HCT116 (cell line): ENCODE measurements at regions not wholly inside any gene's neighbourhood (a gene's known extent, or its start where the extent isn't known, plus 50 kb on each side); places are given as distances from the start of the nearest gene placed in this dataset.

Experiments
- ATAC-seq: fragments of 200-7000 bp; cut with Tn5 transposase; 2 replicates; pipeline ENCODE4 v1.9.1; 2020; ENCODE audit warnings: mild to moderate bottlenecking, moderate library complexity
- BruUV-seq: library from RNA; stranded (reverse); fragments of 400-500 nt; replicated peaks from 2 replicates; lab custom pipeline; 2021; lab: Mats Ljungman, UMichigan
- CTCF ChIA-PET: fragments of 300-600 bp; sonication (Branson Sonifier 250); formaldehyde crosslinking; loops from one replicate; lab custom pipeline; 2021; ENCODE audit warnings: antibody characterized with exemption; lab: Charles Lee
- POLR2A ChIA-PET: fragments of 300-600, 350-600 bp; sonication (Branson Sonifier 250); formaldehyde crosslinking; loops from one replicate; lab custom pipeline; 2021; ENCODE audit warnings: antibody characterized with exemption; lab: Charles Lee
- RAD21 ChIA-PET, 2 experiments: fragments of 300-600 bp; sonication (Branson Sonifier 250); formaldehyde crosslinking; loops; one replicate each; lab custom pipeline; 2023; ENCODE audit warnings: low total read pairs in 2 of 2; ENCODE audit not compliant: uncharacterized antibody in 2 of 2, unreplicated experiment in 2 of 2, low non-redundant PET in 1 of 2; lab: Charles Lee
- DNase-seq: peaks from one replicate; pipeline ENCODE4 v3.0.0-alpha.2; 2010; ENCODE audit warnings: low read depth, low spot score
- H2AFZ ChIP-seq: fragments of 200-600 bp; shearing (Covaris generic), sonication (generic); 2 replicates; pipeline ENCODE4 v1.6.1; 2017; ENCODE audit warnings: low read depth, mixed run types, mixed read lengths, antibody characterized with exemption, low read length; ENCODE audit not compliant: poor library complexity, severe bottlenecking
- H3K27ac ChIP-seq: 2 replicates; pipeline ENCODE4 v1.5.1; 2012; ENCODE audit warnings: low read depth, low read length
- H3K27me3 ChIP-seq: fragments of 200-600 bp; sonication (generic); 2 replicates; pipeline ENCODE4 v1.6.1; 2016; ENCODE audit warnings: mixed run types, low read length, mixed read lengths; ENCODE audit not compliant: insufficient read depth
- H3K36me3 ChIP-seq, 2 experiments: fragments of 200-500 bp in 1 of 2; fragments of 200-600 bp in 1 of 2; sonication (Bioruptor generic) in 1 of 2; sonication (generic) in 1 of 2; 2 replicates each; pipeline versions ENCODE4 v1.5.1 to v1.6.1; 2014 to 2016; ENCODE audit warnings: low read length in 2 of 2, inconsistent platforms in 1 of 2, mixed read lengths in 1 of 2, mixed run types in 1 of 2; ENCODE audit not compliant: insufficient read depth in 2 of 2, control insufficient read depth in 1 of 2
- H3K4me1 ChIP-seq, 2 experiments: fragments of 200-600 bp in 1 of 2; sonication (generic) in 1 of 2; 2 replicates each; pipeline versions ENCODE4 v1.5.1 to v1.6.1; 2012 to 2017; ENCODE audit warnings: low read length in 2 of 2, inconsistent platforms in 1 of 2, mild to moderate bottlenecking in 1 of 2, mixed read lengths in 1 of 2, mixed run types in 1 of 2, moderate library complexity in 1 of 2; ENCODE audit not compliant: insufficient read depth in 2 of 2, control insufficient read depth in 1 of 2
- H3K4me2 ChIP-seq: fragments of 200-600 bp; sonication (generic); 2 replicates; pipeline ENCODE4 v1.6.1; 2017; ENCODE audit warnings: mixed run types, low read length, mixed read lengths
- H3K4me3 ChIP-seq, 2 experiments: fragments of 200-600 bp in 1 of 2; sonication (generic) in 1 of 2; replicated peaks in 1 of 2; 2 replicates each; pipeline ENCODE4 v1.5.1; 2011 to 2016; ENCODE audit warnings: low read length in 2 of 2, control low read depth in 1 of 2, low read depth in 1 of 2, mild to moderate bottlenecking in 1 of 2, mixed read lengths in 1 of 2, mixed run types in 1 of 2
- H3K79me2 ChIP-seq: fragments of 200-600 bp; sonication (generic); 2 replicates; pipeline ENCODE4 v1.6.1; 2017; ENCODE audit warnings: mild to moderate bottlenecking, mixed run types, low read length, moderate library complexity, mixed read lengths; ENCODE audit not compliant: insufficient read depth
- H3K9ac ChIP-seq: fragments of 200-600 bp; sonication (generic); 2 replicates; pipeline ENCODE4 v1.6.1; 2016; ENCODE audit warnings: low read length, mixed read lengths
- H3K9me2 ChIP-seq: fragments of 200-600 bp; sonication (generic), shearing (Covaris generic); 2 replicates; pipeline ENCODE4 v1.6.1; 2017; ENCODE audit warnings: mixed run types, mild to moderate bottlenecking, moderate library complexity; ENCODE audit not compliant: insufficient read depth
- H3K9me3 ChIP-seq, 2 experiments: fragments of 200-500 bp in 1 of 2; fragments of 200-600 bp in 1 of 2; sonication (Bioruptor generic) in 1 of 2; sonication (generic) in 1 of 2; 2 replicates each; pipeline ENCODE4 v1.6.1; 2014 to 2017; ENCODE audit warnings: low read length in 2 of 2, mixed read lengths in 2 of 2, inconsistent platforms in 1 of 2, low read depth in 1 of 2, mild to moderate bottlenecking in 1 of 2, mixed run types in 1 of 2, moderate library complexity in 1 of 2; ENCODE audit not compliant: control insufficient read depth in 1 of 2, insufficient read depth in 1 of 2
- H4K20me1 ChIP-seq: fragments of 200-600 bp; sonication (generic), shearing (Covaris generic); 2 replicates; pipeline ENCODE4 v1.6.1; 2017; ENCODE audit warnings: mixed run types, mild to moderate bottlenecking, moderate library complexity; ENCODE audit not compliant: insufficient read depth
- CBX3 ChIP-seq: IDR thresholded peaks from 2 replicates; pipeline ENCODE4 v1.6.1; 2012; ENCODE audit warnings: low read depth
- CEBPB ChIP-seq: IDR thresholded peaks from 2 replicates; pipeline ENCODE4 v1.6.1; 2012; ENCODE audit warnings: low read depth
- EGR1 ChIP-seq: IDR thresholded peaks from 2 replicates; pipeline ENCODE4 v1.6.1; 2012; ENCODE audit warnings: low read depth
- EZH2phosphoT487 ChIP-seq: fragments of 200-600 bp; IDR thresholded peaks from 2 replicates; pipeline ENCODE4 v1.6.1; 2018; ENCODE audit warnings: antibody characterized with exemption, borderline replicate concordance
- FOSL1 ChIP-seq: IDR thresholded peaks from 2 replicates; pipeline ENCODE4 v1.6.1; 2012; ENCODE audit warnings: low read depth
- POLR2A ChIP-seq: IDR thresholded peaks from 2 replicates; pipeline ENCODE4 v1.7.0; 2011; ENCODE audit warnings: borderline replicate concordance; ENCODE audit not compliant: insufficient read depth, insufficient read length; ENCODE audit errors: extremely low read depth
- POLR2AphosphoS5 ChIP-seq: IDR thresholded peaks from 2 replicates; pipeline ENCODE4 v1.6.1; 2011; ENCODE audit warnings: mild to moderate bottlenecking, low read depth, low read length, moderate library complexity
- RAD21 ChIP-seq: IDR thresholded peaks from 2 replicates; pipeline ENCODE4 v1.6.1; 2012; ENCODE audit warnings: low read depth, mild to moderate bottlenecking
- SIN3A ChIP-seq: IDR thresholded peaks from 2 replicates; pipeline ENCODE4 v1.6.1; 2012; ENCODE audit warnings: low read depth
- SP1 ChIP-seq: IDR thresholded peaks from 2 replicates; pipeline ENCODE4 v1.6.1; 2012; ENCODE audit warnings: low read depth
- SRF ChIP-seq: IDR thresholded peaks from 2 replicates; pipeline ENCODE4 v1.6.1; 2012; ENCODE audit warnings: low read depth
- TCF7L2 ChIP-seq: IDR thresholded peaks from 2 replicates; pipeline ENCODE4 v1.7.0; 2011; ENCODE audit warnings: borderline replicate concordance, inconsistent platforms; ENCODE audit not compliant: insufficient read depth, insufficient read length; ENCODE audit errors: extremely low read depth
- YY1 ChIP-seq: IDR thresholded peaks from 2 replicates; pipeline ENCODE4 v1.6.1; 2011; ENCODE audit warnings: low read length, low read depth, moderate library complexity, mild to moderate bottlenecking; ENCODE audit not compliant: insufficient replicate concordance; ENCODE audit errors: extremely low read depth
- ZFX ChIP-seq: fragments of 450-650 bp; IDR thresholded peaks from 2 replicates; pipeline ENCODE4 v1.6.1; 2017
- intact Hi-C: fragments of 100-400 bp; cut with micrococcal nuclease; formaldehyde crosslinking; loops from 2 replicates; pipeline ENCODE4 v1.10.0; 2022
- TF ChIP-seq, protein P1 (sequence below): IDR thresholded peaks from 2 replicates; pipeline ENCODE4 v1.6.1; 2011; ENCODE audit warnings: mild to moderate bottlenecking, low read length, moderate library complexity; ENCODE audit not compliant: insufficient replicate concordance; ENCODE audit errors: extremely low read depth
- TF ChIP-seq, protein P2 (sequence below), 3 experiments: fragments of 200-600 bp in 1 of 3; sonication (generic) in 1 of 3; IDR thresholded peaks in 2 of 3; conservative IDR thresholded peaks in 1 of 3; 2 replicates each; pipeline ENCODE4 v1.5.1; 2012 to 2017; ENCODE audit warnings: low read depth in 2 of 3, low read length in 2 of 3, antibody characterized with exemption in 1 of 3, borderline replicate concordance in 1 of 3, control low read depth in 1 of 3, mild to moderate bottlenecking in 1 of 3, mixed read lengths in 1 of 3, mixed run types in 1 of 3, moderate library complexity in 1 of 3; ENCODE audit not compliant: insufficient read depth in 1 of 3
- TF ChIP-seq, protein P3 (sequence below): IDR thresholded peaks from 2 replicates; pipeline ENCODE4 v1.6.1; 2012
- TF ChIP-seq, protein P4 (sequence below): IDR thresholded peaks from 2 replicates; pipeline ENCODE4 v1.6.1; 2012

DNA sequence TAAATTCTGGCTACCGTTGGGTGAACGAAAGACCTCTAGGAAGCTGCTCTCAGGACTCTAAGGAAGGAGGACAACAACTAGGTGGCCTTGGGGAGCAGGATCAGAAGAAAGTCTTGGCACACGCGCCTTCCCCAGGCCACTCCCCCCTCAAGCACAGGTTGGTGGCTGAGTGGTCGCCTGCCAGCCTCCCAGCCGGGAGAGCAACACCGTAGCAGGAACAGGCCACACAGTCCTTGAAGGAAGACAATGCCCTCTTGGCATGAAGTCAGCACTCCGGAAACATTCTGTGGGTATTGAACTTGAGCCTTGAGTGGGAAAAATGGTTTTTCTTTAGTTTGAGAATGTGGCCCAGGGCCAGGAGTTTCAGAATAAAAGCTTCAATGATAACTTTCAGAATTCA, 87.4 kb upstream of the AGAP1 start:
- no peak overlapping the region for H3K4me2 ChIP-seq
- POLR2A ChIA-PET = no interaction called here
- no peaks in the 10 kb centered on the region for H4K20me1 ChIP-seq
- ATAC-seq = no peak
- CTCF ChIA-PET = no interaction called here
- no peaks in the 10 kb centered on the region for H3K9me2 ChIP-seq
- H3K9ac ChIP-seq = no peak overlapping the region
- no peaks in the 10 kb centered on the region for H3K27me3 ChIP-seq
- H3K79me2 ChIP-seq = no peaks in the 10 kb centered on the region
- intact Hi-C loops = no loop called here
- DNase-seq = no peak
- H3K4me3 ChIP-seq = no peak overlapping the region
- TF ChIP-seq CEBPB (no peak), TCF7L2 (peak; percentile 17), EGR1 (no peak)
- no peaks in the 10 kb centered on the region for H3K9me3 ChIP-seq
- RAD21 ChIA-PET = no interaction called here
- no peak overlapping the region for H2AFZ ChIP-seq
- no peaks in the 10 kb centered on the region for H3K36me3 ChIP-seq
- BruUV-seq = no TSS peak
- no peaks in the 10 kb centered on the region; a peak in 1 of 4 replicates for H3K4me1 ChIP-seq
- no peak overlapping the region for H3K27ac ChIP-seq

DNA sequence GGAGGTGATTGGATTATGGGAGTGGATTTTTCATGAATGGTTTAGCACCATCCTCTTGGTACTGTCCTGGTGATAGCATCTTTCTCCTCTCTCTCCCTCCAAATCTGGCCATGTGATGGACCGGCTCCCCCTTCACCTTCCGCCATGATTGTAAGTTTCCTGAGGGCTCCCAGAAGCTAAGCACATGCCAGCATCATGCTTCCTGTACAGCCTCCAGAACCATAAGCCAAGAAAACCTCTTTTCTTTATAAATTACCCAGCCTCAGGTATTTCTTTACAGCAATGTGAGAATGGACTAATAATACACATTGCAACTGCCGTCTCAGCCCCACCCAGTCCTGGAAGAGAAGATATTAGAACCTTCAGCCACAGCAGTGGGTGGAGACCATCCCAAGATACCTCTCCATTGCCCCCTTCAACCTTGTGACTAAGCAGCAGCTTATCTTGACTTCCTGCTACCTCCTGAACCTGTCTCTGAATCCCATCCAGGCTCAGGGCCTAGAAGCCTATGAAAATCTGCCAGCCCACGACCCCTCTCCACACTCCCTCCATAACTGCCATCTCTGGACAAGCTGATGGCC, 81.8 kb upstream of the AGAP1 start:
- ATAC-seq = no peak
- intact Hi-C loops = no loop called here
- no peaks in the 10 kb centered on the region for H3K27me3 ChIP-seq
- H3K27ac ChIP-seq = no peak overlapping the region
- H3K9ac ChIP-seq = no peak overlapping the region
- no peak for DNase-seq
- H3K36me3 ChIP-seq = no peaks in the 10 kb centered on the region
- no peak overlapping the region for H3K4me2 ChIP-seq
- no peaks in the 10 kb centered on the region for H3K9me2 ChIP-seq
- H3K4me3 ChIP-seq = no peak overlapping the region
- H3K9me3 ChIP-seq = no peaks in the 10 kb centered on the region
- ChIA-PET CTCF (no interaction called here), POLR2A (no interaction called here), RAD21 (no interaction called here)
- H3K79me2 ChIP-seq = no peaks in the 10 kb centered on the region
- H3K4me1 ChIP-seq = no peaks in the 10 kb centered on the region
- no peaks in the 10 kb centered on the region for H4K20me1 ChIP-seq
- BruUV-seq = no TSS peak
- H2AFZ ChIP-seq = no peak overlapping the region
- no peak for TF ChIP-seq ZFX
- no peak for TF ChIP-seq SIN3A
- TF ChIP-seq, protein P1, sequence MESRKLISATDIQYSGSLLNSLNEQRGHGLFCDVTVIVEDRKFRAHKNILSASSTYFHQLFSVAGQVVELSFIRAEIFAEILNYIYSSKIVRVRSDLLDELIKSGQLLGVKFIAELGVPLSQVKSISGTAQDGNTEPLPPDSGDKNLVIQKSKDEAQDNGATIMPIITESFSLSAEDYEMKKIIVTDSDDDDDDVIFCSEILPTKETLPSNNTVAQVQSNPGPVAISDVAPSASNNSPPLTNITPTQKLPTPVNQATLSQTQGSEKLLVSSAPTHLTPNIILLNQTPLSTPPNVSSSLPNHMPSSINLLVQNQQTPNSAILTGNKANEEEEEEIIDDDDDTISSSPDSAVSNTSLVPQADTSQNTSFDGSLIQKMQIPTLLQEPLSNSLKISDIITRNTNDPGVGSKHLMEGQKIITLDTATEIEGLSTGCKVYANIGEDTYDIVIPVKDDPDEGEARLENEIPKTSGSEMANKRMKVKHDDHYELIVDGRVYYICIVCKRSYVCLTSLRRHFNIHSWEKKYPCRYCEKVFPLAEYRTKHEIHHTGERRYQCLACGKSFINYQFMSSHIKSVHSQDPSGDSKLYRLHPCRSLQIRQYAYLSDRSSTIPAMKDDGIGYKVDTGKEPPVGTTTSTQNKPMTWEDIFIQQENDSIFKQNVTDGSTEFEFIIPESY = no peak
- no peak for TF ChIP-seq SP1
- TF ChIP-seq CBX3 = no peak
- no peak for TF ChIP-seq CEBPB
- no peak for TF ChIP-seq FOSL1
- TF ChIP-seq EZH2phosphoT487 = no peak
- no peak for TF ChIP-seq POLR2A
- TF ChIP-seq, protein P2, sequence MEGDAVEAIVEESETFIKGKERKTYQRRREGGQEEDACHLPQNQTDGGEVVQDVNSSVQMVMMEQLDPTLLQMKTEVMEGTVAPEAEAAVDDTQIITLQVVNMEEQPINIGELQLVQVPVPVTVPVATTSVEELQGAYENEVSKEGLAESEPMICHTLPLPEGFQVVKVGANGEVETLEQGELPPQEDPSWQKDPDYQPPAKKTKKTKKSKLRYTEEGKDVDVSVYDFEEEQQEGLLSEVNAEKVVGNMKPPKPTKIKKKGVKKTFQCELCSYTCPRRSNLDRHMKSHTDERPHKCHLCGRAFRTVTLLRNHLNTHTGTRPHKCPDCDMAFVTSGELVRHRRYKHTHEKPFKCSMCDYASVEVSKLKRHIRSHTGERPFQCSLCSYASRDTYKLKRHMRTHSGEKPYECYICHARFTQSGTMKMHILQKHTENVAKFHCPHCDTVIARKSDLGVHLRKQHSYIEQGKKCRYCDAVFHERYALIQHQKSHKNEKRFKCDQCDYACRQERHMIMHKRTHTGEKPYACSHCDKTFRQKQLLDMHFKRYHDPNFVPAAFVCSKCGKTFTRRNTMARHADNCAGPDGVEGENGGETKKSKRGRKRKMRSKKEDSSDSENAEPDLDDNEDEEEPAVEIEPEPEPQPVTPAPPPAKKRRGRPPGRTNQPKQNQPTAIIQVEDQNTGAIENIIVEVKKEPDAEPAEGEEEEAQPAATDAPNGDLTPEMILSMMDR (IDR thresholded peaks at IDR 0.05 in 2 of 3, conservative IDR thresholded peaks at IDR 0.05 in 1 of 3; ENCODE audit: borderline replicate concordance in 1 of 3, insufficient read depth in 1 of 3, low read depth in 2 of 3, low read length in 2 of 3) = no peak
- TF ChIP-seq, protein P3, sequence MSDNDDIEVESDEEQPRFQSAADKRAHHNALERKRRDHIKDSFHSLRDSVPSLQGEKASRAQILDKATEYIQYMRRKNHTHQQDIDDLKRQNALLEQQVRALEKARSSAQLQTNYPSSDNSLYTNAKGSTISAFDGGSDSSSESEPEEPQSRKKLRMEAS = no peak
- no peak for TF ChIP-seq SRF
- no peak for TF ChIP-seq TCF7L2
- TF ChIP-seq RAD21 = no peak
- TF ChIP-seq YY1 = no peak
- TF ChIP-seq EGR1 = no peak
- TF ChIP-seq, protein P4, sequence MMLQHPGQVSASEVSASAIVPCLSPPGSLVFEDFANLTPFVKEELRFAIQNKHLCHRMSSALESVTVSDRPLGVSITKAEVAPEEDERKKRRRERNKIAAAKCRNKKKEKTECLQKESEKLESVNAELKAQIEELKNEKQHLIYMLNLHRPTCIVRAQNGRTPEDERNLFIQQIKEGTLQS = no peak
- TF ChIP-seq POLR2AphosphoS5 = no peak
